Endodermal cell (in vitro differentiated cells): ENCODE measurements at regions not wholly inside any gene's neighbourhood (a gene's known extent, or its start where the extent isn't known, plus 50 kb on each side); places are given as distances from the start of the nearest gene placed in this dataset.

Experiments
- DNase-seq: peaks from one replicate; pipeline ENCODE4 v3.0.0-alpha.2; 2017
- H3K27ac ChIP-seq: 2 replicates; pipeline ENCODE4 v1.5.1; 2013; ENCODE audit warnings: mild to moderate bottlenecking, low read depth, low read length, moderate library complexity
- H3K27me3 ChIP-seq: 2 replicates; pipeline ENCODE4 v1.6.1; 2013; ENCODE audit warnings: mild to moderate bottlenecking, low read length, moderate library complexity; ENCODE audit not compliant: insufficient read depth, control insufficient read depth, poor library complexity, severe bottlenecking
- H3K36me3 ChIP-seq: 2 replicates; pipeline ENCODE4 v1.7.0; 2013; ENCODE audit warnings: mild to moderate bottlenecking, low read length, moderate library complexity; ENCODE audit not compliant: control insufficient read depth, insufficient read depth
- H3K4me1 ChIP-seq: one replicate; pipeline ENCODE4 v1.7.0; 2013; ENCODE audit warnings: low read length; ENCODE audit not compliant: control insufficient read depth, insufficient read depth
- H3K4me3 ChIP-seq: 2 replicates; pipeline ENCODE4 v1.5.1; 2013; ENCODE audit warnings: mild to moderate bottlenecking, low read length, moderate library complexity
- H3K9ac ChIP-seq: 2 replicates; pipeline ENCODE4 v1.6.1; 2013; ENCODE audit warnings: mild to moderate bottlenecking, low read length, moderate library complexity; ENCODE audit not compliant: poor library complexity, severe bottlenecking; ENCODE audit errors: extremely low read depth
- H3K9me3 ChIP-seq: 2 replicates; pipeline ENCODE4 v1.6.1; 2013; ENCODE audit warnings: mild to moderate bottlenecking, low read length, moderate library complexity; ENCODE audit not compliant: control insufficient read depth
- H3K27ac Mint-ChIP-seq: 2 replicates; pipeline ENCODE4 v1.8.0; 2020; ENCODE audit warnings: mixed read lengths
- H3K27me3 Mint-ChIP-seq: 2 replicates; pipeline ENCODE4 v1.8.0; 2021; ENCODE audit warnings: mild to moderate bottlenecking, mixed read lengths; ENCODE audit not compliant: insufficient read depth
- H3K36me3 Mint-ChIP-seq: 2 replicates; pipeline ENCODE4 v1.8.0; 2020; ENCODE audit warnings: low read depth, mixed read lengths
- H3K4me1 Mint-ChIP-seq: 2 replicates; pipeline ENCODE4 v1.8.0; 2020; ENCODE audit warnings: mixed read lengths
- H3K4me3 Mint-ChIP-seq: 2 replicates; pipeline ENCODE4 v1.8.0; 2020; ENCODE audit warnings: mild to moderate bottlenecking, moderate library complexity, mixed read lengths
- H3K9me3 Mint-ChIP-seq: 2 replicates; pipeline ENCODE4 v1.8.0; 2020; ENCODE audit warnings: mild to moderate bottlenecking, mixed read lengths
- CTCF ChIP-seq: fragments of 200-600 bp; sonication (generic); conservative IDR thresholded peaks from 2 replicates; pipeline ENCODE4 v1.5.0; 2021; ENCODE audit warnings: antibody characterized with exemption, mild to moderate bottlenecking
- WGBS, 2 experiments: methylation state at CpG; one replicate each; pipeline versions ENCODE4 v1.1.5 to v1.1.7; 2013; ENCODE audit warnings: missing lambda C conversion rate in 2 of 2, mixed read lengths in 1 of 2; ENCODE audit not compliant: insufficient coverage in 1 of 2, insufficient read length in 1 of 2; 5-methylcytosine and 5-hydroxymethylcytosine counted together

GRCh38 chr6:81694855-81695254 is 57.6 kb downstream of the TENT5A start:
- H3K9me3 ChIP-seq: no peaks in the 10 kb centered on the region
- no peaks in the 10 kb centered on the region for H3K27me3 Mint-ChIP-seq
- no peak overlapping the region for H3K4me3 ChIP-seq
- H3K27me3 ChIP-seq: no peaks in the 10 kb centered on the region
- H3K4me3 Mint-ChIP-seq: no peak overlapping the region
- no peaks in the 10 kb centered on the region for H3K36me3 ChIP-seq
- no CpG with 5 or more reads among the region's 1 CpG for WGBS, 2 experiments
- no peaks in the 10 kb centered on the region for H3K4me1 ChIP-seq
- no peaks in the 10 kb centered on the region for H3K36me3 Mint-ChIP-seq
- H3K9me3 Mint-ChIP-seq: no peaks in the 10 kb centered on the region
- H3K27ac ChIP-seq: no peak overlapping the region
- no peak overlapping the region for H3K27ac Mint-ChIP-seq
- H3K4me1 Mint-ChIP-seq: peaks cover 8% of the 10 kb centered on the region
- DNase-seq: no peak
- no peak overlapping the region for H3K9ac ChIP-seq
- TF ChIP-seq CTCF: no peak

- Mint-ChIP-seq H3K4me1 (peaks cover 8% of the 10 kb centered on the region), H3K27me3 (no peaks in the 10 kb centered on the region), H3K36me3 (no peaks in the 10 kb centered on the region), H3K9me3 (no peaks in the 10 kb centered on the region), H3K4me3 (no peak overlapping the region), H3K27ac (no peak overlapping the region)
- DNase-seq: no peak
- no peak overlapping the region for H3K9ac ChIP-seq
- H3K9me3 ChIP-seq: no peaks in the 10 kb centered on the region
- no peaks in the 10 kb centered on the region for H3K36me3 ChIP-seq
- no peaks in the 10 kb centered on the region for H3K4me1 ChIP-seq
- H3K27ac ChIP-seq: no peak overlapping the region
- H3K27me3 ChIP-seq: no peaks in the 10 kb centered on the region
- no peak for TF ChIP-seq CTCF
- 75% methylated on average over 1 of the region's 2 CpGs; no CpG with 5 or more reads in 1 of the 2 experiments for WGBS, 2 experiments
- H3K4me3 ChIP-seq: no peak overlapping the region
Measured at GRCh38 chr6:81694207-81694606, 58.3 kb downstream of the TENT5A start.

- no peaks in the 10 kb centered on the region for H3K36me3 ChIP-seq
- no peak for TF ChIP-seq CTCF
- no peaks in the 10 kb centered on the region for H3K27me3 ChIP-seq
- no peak overlapping the region for H3K27ac ChIP-seq
- H3K36me3 Mint-ChIP-seq: no peaks in the 10 kb centered on the region
- H3K4me1 ChIP-seq: no peaks in the 10 kb centered on the region
- H3K4me3 Mint-ChIP-seq: no peak overlapping the region
- H3K27me3 Mint-ChIP-seq: no peaks in the 10 kb centered on the region
- 94 to 100% methylated on average over 3 to 4 of the region's 4 CpGs for WGBS, 2 experiments
- no peaks in the 10 kb centered on the region for H3K9me3 Mint-ChIP-seq
- H3K9me3 ChIP-seq: no peaks in the 10 kb centered on the region
- no peak overlapping the region for H3K4me3 ChIP-seq
- no peak overlapping the region for H3K9ac ChIP-seq
- H3K27ac Mint-ChIP-seq: no peak overlapping the region
- no peak for DNase-seq
- peaks cover 8% of the 10 kb centered on the region for H3K4me1 Mint-ChIP-seq
Measured at GRCh38 chr6:81693266-81693665, 59.2 kb downstream of the TENT5A start.
